Left lobe of liver (tissue), 2 donors: ENCODE measurements at regions not wholly inside any gene's neighbourhood (a gene's known extent, or its start where the extent isn't known, plus 50 kb on each side); places are given as distances from the start of the nearest gene placed in this dataset.
"Not testable (repeated sequence)": the region's sequence is repeated elsewhere in the genome, so short reads cannot be mapped to it uniquely, and the experiment has no call there.

Experiments
- ATAC-seq: fragments of 200-7000 bp; cut with Tn5 transposase; one replicate; pipeline ENCODE4 v1.9.1; 2020; ENCODE audit warnings: mild to moderate bottlenecking, moderate library complexity
- DNase-seq: peaks from one replicate; pipeline ENCODE4 v3.0.0-alpha.2; 2020; ENCODE audit warnings: low spot score
- donor health status: DM: no; HTN: no; CAD: no; lungs with moderate emphysema.
- donor health status: DM: no; HTN: yes; CAD: no.

DNA sequence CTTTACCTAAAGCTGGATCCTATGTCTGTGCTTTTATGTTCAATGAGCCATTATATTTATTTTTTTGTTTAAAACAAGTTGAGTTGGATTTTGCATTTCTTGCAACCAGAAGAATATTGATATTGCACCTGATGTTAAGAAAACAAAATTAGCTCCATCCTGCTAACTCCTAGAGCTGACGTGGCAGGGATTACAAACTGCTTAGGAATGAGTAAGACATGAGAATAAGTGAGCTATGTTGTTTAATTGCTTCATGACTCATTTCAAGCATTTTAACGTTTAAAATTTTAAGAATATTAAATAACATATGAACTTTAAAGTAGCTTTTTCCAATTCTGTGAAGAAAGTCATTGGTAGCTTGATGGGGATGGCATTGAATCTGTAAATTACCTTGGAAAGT, 663.5 kb downstream of the EPM2A start:
- no peak for ATAC-seq
- no peak for DNase-seq

DNA sequence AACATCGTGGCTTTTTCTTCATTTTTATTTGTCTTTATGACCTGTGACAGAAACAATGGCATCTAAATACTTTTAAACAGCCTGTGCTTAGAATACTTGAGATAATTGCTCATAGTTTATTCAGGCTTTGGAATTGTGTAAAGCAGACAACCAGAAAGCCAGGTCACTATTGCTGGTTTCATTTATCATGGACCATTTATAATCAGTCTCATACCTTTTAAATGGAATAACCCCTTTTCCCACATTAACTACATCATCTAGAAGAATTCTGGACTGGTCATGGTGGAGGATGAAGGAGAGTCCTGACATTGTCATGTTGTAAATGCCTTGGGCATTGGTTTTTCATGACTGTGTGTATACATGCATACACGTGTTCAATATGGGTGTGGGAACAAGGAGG, 661.5 kb downstream of the EPM2A start:
- DNase-seq, result no peak
- ATAC-seq, result no peak

DNA sequence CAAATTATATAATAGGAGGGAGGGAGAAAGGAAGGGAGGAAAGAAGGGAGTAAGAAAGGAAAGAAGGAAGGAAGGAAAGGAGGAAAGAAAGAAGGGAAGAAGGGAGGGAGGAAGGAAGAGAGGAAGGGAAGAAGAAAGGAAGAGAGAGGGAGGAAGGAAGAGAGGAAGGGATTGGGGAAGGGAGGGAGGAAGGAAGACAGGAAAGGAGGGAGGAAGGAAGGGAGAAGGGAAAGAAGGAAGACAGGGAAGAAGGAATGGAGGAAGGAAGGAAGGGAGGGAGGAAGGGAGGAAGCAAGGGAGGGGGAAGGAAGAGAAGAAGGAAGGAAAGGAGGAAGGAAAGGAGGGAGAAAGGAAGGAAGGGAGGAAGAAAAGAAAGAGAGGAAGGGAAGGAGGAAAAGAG, 660.5 kb downstream of the EPM2A start:
- DNase-seq (no peak), ATAC-seq (no peak)

DNA sequence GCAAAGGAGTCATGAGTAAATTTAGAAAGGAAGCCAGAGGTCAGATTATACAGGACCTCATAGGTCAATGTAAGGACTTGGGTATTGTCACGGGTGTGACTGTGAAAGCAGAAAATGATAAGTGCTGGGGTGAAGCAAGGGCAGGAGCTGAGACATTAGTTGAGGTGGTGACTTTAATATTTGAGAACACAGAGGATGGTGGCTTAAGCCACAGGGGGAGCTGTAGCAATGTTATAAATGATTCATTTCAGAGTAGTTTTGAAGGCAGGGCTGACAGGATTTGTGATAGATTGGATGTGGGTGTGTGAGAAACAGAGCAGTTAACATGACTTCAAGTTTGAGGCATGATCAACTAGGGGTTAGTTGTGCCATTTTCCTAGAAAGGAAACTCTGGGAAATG, 659.9 kb downstream of the EPM2A start:
- ATAC-seq (no peak), DNase-seq (no peak)

DNA sequence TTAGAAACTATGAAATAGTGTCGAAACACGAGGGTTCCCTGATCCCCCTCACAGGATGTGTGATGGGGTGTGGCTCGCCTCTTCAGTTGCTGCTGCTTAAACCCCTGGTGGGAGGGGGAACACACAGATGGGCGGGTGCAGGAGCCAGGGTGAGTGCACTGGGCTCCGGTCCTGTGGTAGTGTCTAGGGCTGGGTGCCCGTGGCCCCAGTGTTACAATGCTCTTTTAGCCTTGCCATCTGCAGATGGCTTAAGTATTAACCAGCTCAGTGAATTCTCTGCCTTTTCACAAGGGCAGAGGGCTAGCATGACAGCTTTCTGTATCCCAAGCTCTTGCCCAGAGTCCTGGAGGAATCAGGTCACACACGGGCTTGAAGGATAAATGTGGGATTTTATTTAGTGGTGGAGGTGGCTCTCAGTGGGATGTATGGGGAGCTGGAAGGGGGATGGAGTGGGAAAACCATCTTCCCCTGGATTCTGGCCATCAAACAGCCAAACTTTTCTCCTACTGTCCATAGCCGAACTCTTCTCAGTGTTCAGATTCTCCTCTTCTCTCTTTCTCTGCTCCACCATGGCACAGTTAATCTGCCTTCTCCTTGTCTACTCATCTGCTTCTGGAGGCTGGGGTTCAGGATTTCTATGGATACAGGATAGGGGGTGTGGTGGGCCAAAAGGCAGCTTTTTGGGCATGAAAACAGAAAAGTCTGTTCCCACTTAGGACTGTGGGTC, 659.0 kb downstream of the EPM2A start:
- peak; percentile 68 for DNase-seq
- ATAC-seq, result peak; percentile 96

DNA sequence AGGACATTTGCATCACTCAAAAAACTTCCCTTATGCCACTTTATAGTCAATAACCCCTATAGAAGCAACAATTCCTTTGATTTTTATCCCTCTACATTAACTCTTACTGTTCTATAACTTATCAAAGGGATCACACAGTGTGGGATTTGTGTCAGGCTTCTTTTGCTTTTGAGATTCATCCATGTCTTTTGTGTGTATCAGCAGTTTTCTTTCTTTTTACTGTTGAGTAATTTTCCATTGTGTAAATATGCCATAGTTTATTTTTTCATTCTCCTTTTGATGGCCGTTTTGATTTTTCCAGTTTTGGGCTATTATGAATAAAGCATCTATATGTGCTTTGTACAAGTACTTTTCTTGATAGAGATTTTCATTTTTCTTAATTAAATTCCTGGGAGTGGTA, 657.9 kb downstream of the EPM2A start:
- ATAC-seq, result no peak

DNA sequence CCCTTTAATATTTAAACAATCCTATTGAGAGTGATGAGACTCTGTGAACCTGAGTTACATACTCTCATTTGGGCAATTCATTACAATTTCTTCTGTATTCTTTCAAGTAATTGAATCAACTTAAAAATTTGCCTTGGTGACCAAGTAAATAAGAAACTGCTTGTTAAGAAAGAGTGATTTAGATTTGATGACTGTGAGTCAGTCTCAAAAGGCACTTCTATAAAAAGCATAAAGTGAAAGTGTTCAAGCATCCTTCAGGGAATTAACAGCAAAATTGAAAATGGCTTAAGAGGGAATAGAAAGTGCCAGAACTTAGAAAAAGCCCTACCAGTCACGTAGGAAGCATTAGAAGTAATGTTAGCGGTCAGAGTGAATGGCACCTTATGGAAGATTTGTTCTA, 654.7 kb downstream of the EPM2A start:
- DNase-seq (no peak), ATAC-seq (no peak)

More for the DNA sequence above, 657.9 kb downstream of the EPM2A start:
- no peak for DNase-seq

DNA sequence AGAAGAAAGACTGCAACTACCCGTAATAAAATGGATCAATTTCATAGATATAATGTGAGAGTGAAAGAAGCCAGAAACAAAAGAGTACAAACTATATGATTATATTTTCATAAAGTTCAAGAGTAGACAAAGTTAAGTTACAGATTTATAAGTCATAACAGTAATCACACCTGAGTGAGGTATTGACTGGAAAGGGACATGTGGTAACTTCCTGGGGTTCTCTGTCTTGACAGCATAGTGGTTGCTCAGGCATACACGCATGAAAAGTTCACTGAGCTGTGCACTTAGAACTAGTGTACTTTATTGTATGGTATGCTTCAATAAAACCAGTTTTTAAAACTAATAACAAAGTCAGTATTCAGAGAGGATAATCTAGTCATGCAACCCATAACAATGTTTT, 653.6 kb downstream of the EPM2A start:
- ATAC-seq (no peak), DNase-seq (no peak)

DNA sequence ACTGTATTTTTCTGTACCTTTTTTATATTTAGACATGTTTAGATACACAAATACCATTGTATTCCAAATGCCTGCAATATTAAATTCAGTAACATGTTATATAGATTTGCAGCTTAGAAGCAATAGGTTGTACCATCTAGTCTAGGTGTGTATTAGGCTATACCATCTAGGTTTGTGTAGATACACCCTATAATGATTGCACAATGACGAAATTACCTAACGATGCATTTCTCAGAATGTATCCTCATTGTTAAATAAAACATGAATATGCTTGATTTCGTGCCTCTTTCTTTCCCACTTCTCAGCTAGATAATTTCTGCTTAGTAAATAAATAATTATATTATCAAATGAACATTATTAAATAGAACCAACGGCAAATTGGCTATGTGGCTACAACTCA, 653.0 kb downstream of the EPM2A start:
- no peak for DNase-seq
- no peak for ATAC-seq

DNA sequence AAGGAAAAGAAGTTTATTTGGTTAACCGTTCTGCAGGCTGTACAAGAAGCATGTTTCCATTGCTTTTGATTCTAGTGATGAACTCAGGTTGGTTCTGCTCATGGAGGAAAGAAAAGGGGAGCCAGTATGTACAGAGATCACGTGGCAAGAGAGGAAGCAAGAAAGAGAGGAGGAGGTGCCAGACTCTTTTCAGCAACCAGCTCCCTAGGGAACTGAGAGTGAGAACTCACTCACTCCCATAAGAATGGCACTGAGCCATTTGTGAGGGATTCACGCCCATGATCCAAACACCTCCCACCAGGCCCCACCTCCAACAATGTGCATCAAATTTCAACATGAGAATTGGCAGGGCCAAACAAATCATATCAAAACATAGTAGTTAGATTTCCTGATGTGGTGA, 649.1 kb downstream of the EPM2A start:
- DNase-seq, result no peak
- ATAC-seq, result no peak

DNA sequence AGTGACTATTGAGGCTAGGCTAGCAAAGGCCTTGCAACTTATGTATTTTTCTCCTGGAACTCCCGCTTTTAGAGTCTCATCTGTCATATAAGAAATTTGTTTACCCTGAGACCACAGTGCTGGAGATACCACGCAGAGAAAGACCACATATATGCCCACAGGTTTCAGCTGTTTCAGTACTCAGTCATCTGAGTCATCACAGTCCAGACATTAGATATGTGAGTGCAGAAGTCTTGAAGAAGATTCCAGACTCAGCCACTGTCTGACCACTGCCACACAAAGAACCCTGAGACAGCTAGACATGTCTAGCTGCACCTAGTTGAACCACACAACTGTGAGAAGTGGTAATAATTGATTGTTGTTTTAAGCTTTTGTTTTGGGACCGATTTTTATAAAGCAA, 648.3 kb downstream of the EPM2A start:
- DNase-seq (no peak), ATAC-seq (no peak)

DNA sequence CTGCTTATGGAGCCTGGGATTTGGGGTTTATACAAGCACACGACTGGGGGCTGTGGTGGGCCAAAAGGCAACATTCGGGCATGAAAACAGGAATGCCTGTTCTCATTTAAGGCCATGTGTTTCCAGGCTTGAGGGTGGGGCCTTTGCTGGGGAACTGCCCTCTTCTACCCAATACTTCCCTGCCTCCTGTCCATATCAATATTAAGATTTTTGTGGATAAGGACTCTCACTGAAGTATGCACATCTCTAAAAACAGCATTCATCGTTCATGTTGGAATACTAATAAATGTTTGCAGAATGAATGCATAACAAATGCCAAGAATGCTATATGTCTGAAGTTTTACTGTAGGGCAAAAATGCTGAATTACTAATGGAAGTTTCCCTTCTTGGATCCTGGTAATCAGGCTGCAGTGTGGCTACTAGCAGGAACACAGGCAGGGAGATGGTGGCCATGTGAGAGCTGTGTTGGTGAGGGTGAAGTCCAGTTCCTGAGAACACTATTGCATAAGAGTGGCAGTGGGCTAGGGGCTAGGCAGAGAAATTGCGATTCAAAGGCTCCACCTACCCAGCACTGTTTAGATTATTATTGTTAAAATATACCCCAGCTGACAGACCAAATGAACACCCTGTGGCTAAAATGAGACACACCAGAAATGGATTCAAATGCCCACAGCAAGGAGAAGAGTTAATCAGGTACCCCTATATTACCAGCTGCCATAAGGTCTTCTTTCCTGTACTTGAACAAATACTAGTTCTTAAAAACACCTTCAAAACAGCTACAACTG, 644.3 kb downstream of the EPM2A start:
- ATAC-seq (peak; percentile 96), DNase-seq (peak; percentile 65)

DNA sequence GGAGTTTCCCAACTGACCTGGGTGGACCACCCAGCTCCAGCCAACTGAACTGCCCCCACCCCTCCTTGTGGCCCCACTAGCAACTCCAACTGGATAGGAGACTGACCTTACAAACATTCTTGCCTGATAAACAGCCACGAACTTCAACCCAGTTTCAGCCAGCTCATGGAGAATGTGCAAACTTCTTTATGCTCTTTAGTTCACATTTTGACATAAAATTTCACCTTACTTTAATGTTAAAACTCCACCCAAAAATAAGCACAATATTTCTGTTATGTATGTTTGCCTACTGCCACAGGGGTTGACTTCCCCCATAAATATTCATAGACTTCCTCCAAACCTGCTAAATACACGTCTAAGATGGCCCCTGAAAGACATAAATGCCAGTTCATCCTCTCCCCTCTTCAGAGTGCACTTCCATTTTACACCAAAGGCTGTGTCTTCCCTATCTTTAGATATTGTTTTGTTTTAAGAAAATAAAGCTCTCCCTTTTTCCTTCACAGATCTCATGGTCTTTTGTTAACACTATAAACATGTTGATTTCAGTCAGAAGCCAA, 643.7 kb downstream of the EPM2A start:
- ATAC-seq (peak; percentile 63), DNase-seq (no peak)

DNA sequence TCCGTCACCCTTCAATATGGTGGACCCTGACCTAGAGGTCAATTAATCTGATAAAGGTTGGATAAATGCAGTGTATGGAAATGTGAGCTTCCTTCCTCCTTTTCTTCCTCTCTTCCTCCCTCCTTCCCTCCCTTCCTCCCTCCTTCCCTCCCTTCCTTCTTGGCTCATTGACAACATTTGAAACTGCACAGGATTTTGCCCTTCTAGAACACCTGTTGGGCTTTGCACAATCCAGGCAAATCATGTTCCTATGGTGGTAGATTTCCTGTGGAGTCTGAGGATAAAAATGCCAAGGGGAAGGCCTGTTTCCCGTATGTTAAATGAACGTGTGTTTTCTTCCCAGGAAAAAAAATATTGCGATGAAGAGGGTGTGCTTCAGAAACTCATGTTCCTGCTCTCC, 642.8 kb downstream of the EPM2A start:
- DNase-seq, result no peak
- ATAC-seq, result no peak

DNA sequence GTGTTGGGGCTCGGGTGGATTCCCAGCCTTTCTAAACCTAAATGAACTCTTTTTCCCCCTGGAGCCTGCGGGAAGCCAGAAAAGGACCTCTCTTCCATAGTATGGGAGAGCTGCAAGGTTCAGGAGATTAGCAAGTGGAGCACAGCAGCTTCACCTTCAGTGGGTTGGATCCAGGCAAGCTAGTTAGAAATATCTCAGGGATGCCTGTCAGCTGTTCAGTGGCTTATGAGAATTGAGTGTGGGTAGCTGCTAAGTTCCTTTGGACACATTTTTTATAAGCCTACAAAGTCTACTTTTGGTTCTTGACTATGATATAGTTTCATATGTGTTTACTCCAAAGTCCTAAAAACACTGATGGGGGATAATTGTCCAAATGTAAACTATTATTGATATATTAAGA, 642.1 kb downstream of the EPM2A start:
- no peak for DNase-seq
- ATAC-seq, result no peak

DNA sequence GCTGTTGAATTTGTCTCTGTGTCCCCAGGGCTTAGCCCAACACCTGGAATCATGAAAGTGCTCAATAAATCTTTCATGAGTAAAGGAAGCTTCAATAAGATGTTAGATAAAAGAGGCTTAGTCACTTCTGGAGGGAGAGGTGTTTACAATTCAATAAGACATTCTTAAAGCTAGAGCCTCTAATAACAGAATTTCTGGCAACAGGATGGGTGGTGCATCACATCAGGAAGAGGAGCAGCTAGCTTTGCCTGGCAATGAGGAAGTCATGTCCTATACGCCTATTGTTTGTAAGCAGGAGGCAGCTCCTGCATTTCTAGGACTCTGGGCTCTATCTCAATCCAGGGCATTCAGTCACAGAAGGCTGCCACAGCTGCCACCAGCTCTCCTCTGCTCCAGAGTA, 638.5 kb downstream of the EPM2A start:
- no peak for DNase-seq

DNA sequence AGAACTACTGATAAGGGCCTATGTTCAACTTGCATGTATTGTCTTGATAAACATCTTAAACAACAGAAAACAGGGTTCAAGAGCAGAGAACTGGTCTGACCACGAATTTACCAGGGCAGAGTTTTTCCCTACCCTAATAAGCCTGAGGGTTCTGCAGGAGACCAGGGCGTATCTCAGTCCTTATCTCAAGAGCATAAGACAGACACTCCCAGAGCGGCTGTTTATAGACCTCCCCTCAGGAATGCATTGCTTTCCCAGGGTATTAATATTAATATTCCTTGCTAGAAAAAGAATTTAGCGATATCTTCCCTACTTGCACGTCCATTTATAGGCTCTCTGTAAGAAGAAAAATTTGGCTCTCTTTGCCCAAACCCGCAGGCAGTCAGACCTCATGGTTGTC, 637.2 kb downstream of the EPM2A start:
- ATAC-seq, DNase-seq: not testable (repeated sequence)

More for the DNA sequence above, 638.5 kb downstream of the EPM2A start:
- ATAC-seq, result no peak

DNA sequence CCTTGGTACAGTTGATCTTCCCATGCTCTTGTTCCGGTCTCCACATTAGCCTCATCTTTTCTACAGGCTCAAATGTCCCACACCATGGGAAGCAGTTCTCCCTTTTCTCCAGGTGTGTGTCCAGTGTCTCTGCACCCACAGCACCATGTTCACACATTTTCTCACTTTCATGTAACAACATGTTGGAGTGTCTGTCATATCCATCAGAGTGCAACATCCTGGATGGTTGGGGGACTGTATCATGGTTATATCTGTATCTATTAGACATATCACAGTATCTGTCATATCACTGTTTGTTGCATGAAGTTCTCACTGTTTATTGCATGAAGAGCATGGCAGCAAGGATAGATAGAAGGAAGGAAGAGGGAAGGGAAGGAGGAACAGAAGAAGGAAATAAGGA, 635.6 kb downstream of the EPM2A start:
- no peak for DNase-seq
- ATAC-seq, result no peak

DNA sequence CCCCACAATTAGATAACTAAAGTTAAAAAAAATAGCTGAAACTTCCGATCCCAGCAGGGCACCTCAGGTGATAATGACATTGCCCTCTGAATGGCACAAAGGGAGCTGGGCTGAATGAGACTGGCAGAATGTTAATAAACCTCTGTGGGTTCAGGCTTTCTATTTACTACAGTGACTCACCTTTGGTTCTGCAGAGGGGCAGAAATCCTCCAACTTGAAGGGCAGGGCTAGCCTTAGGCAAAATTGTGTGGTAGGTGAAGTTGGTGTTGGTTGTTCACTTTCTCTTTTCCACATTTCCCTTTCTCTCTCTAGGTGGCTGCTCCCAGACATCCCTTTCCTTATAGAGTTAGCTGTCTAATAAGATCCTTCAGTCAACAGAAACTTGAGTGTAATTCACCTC, 625.2 kb downstream of the EPM2A start:
- ATAC-seq (no peak), DNase-seq (no peak)

DNA sequence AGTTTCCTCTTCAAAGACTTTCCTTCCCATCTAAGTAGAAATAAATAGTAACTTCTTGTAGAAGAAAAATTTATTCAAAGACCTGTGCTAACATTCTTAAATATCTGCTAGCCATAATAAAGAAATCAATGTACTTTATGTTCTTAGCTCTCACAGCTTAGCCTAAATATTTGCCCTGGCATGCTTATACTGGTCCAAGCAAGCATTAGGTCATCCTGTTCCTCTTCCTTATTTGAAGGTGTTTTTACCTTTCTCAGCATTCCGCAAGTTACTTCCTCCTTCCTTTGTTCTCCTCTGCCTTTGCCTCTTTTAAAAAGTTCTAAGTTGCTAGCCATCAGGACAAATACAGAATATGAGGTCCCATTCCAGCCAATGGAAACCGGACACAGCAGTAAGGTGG, 623.9 kb downstream of the EPM2A start:
- not testable (repeated sequence) for ATAC-seq, DNase-seq

DNA sequence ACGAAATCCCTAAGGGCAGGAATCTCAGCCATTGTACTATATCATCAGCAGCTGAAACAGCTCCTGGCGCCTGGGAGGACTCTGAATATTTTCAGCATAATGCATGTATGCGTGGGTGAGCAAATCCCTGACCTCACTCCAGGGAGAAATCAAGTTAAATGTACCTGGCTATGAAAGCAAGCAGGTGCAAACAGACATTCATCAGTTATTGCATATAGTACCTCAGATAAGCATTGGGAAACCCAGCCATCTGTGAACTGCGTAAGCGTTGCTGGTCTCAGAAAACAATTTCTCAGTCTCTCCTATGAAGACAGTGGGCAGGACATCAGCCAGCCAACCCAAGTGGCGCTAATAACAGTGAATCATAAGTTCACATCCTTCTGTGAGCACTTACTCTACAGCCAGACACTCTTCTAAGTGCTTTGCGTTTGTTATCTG, 622.6 kb downstream of the EPM2A start:
- ATAC-seq, result no peak

DNA sequence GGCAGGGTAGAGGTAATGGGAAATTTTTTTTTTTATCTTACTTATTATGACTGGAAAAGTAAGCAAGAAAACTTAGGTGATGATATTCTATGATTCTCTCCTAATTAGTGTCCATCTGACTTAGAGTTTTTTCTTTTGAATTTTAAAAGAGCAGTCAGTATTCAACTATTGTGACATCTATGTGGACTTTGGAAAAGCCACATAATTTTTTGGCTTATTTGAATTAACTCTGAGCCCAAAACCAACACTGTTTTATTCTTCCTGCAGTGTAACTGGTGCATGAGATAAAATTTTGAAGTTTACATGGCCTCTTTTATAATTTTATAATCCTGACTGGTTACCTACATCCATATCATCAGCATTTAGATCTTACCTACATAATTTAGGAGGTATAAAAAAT, 619.7 kb downstream of the EPM2A start:
- ATAC-seq (peak; percentile 76), DNase-seq (no peak)

More for the DNA sequence above, 622.6 kb downstream of the EPM2A start:
- no peak for DNase-seq
